ENCODE measurements at regions not wholly inside any gene's neighbourhood (a gene's known extent, or its start where the extent isn't known, plus 50 kb on each side); places are given as distances from the start of the nearest gene placed in this dataset.

- H3K4me2 ChIP-seq (ENCODE audit: insufficient read depth, insufficient read length, low read length) = no peak overlapping the region
- no peak overlapping the region for H3K56ac ChIP-seq (ENCODE audit: insufficient read length, low read depth, low read length)
- H2AFZ ChIP-seq (ENCODE audit: low read length) = no peak overlapping the region
- no peaks in the 10 kb centered on the region for H3K9me3 ChIP-seq (ENCODE audit: control insufficient read depth, low read depth, low read length)
- H2BK12ac ChIP-seq (ENCODE audit: insufficient read length, low read depth, low read length) = no peak overlapping the region
- no peak overlapping the region for H2AK5ac ChIP-seq (ENCODE audit: insufficient read length, low read length)
- Mint-ChIP-seq H3K4me1 (peaks cover 3 to 8% of the 10 kb centered on the region in 2 experiments; a peak in 2 of 4 replicates), H3K27ac (no peak overlapping the region), H3K27me3 (ENCODE audit: low read depth) (no peaks in the 10 kb centered on the region), H3K9me3 (peaks cover 7 to 57% of the 10 kb centered on the region in 2 experiments; a peak in 4 of 5 replicates), H3K36me3 (ENCODE audit: insufficient read depth in 1 of 3, low read depth in 3 of 3) (no peaks in the 10 kb centered on the region; a peak in 1 of 7 replicates), H3K4me3 (no peak overlapping the region)
- no peak overlapping the region for H4K91ac ChIP-seq (ENCODE audit: insufficient read length, low read depth, low read length)
- H2BK120ac ChIP-seq (ENCODE audit: low read depth, low read length, poor library complexity, severe bottlenecking) = no peak overlapping the region
- H3K18ac ChIP-seq (ENCODE audit: insufficient read length, low read depth, low read length) = no peak overlapping the region
- no CpG with 5 or more reads among the region's 3 CpGs for WGBS (ENCODE audit: extremely low coverage, insufficient read length, low lambda C conversion rate)
- no peak overlapping the region for H4K8ac ChIP-seq (replicated peaks; ENCODE audit: insufficient read length, low read depth, low read length)
- no peaks in the 10 kb centered on the region for H4K20me1 ChIP-seq (ENCODE audit: control insufficient read depth, insufficient read depth, insufficient read length)
- no peaks in the 10 kb centered on the region for H3K27me3 ChIP-seq (ENCODE audit: insufficient read depth, low read length)
- no peak overlapping the region for H3T11ph ChIP-seq (ENCODE audit: low read length)
- H3K79me1 ChIP-seq (ENCODE audit: insufficient read depth, low read depth, low read length, poor library complexity, severe bottlenecking) = no peaks in the 10 kb centered on the region
- no peaks in the 10 kb centered on the region for H3K4me1 ChIP-seq (ENCODE audit: insufficient read depth, low read length)
- no peak overlapping the region for H3K27ac ChIP-seq (ENCODE audit: insufficient read length, low read depth, low read length)
- no peak overlapping the region for H2BK5ac ChIP-seq (ENCODE audit: insufficient read length, low read length)
- no peaks in the 10 kb centered on the region for H3K79me2 ChIP-seq (ENCODE audit: insufficient read depth, low read length)
- DNase-seq = no peak
- H3K4ac ChIP-seq (ENCODE audit: low read depth, low read length) = no peak overlapping the region
- H3K9ac ChIP-seq (ENCODE audit: extremely low read depth, insufficient read length, low read length) = no peak overlapping the region
- H2BK20ac ChIP-seq (ENCODE audit: low read depth, low read length, poor library complexity, severe bottlenecking) = no peak overlapping the region
- H3K23me2 ChIP-seq (ENCODE audit: insufficient read length, low read depth, low read length, poor library complexity, severe bottlenecking) = no peaks in the 10 kb centered on the region
- H3K14ac ChIP-seq (ENCODE audit: insufficient read depth, low read length) = no peak overlapping the region
- no peak overlapping the region for H4K5ac ChIP-seq (ENCODE audit: insufficient read length, low read depth, low read length)
- no peak overlapping the region for H3K23ac ChIP-seq (ENCODE audit: insufficient read length, low read depth, low read length)
- no peak overlapping the region for H2BK15ac ChIP-seq (ENCODE audit: low read depth, low read length)
- no peak for TF ChIP-seq CTCF (conservative IDR thresholded peaks at IDR 0.05)
These were observed 109.1 kb downstream of the TASL start for GRCh38 chrX:30468471-30468870.
